DMS53 treated with DMSO at 0.1 percent for 48 hours (cell line): ENCODE measurements at regions not wholly inside any gene's neighbourhood (a gene's known extent, or its start where the extent isn't known, plus 50 kb on each side); places are given as distances from the start of the nearest gene placed in this dataset.

ENCODE experiments used
- DNase-seq: peaks from one replicate; lab custom pipeline; 2025; ENCODE audit not compliant: unreplicated experiment; lab: John Stamatoyannopoulos, UW

GRCh38 chr13:32960626-32961025 is 55.6 kb upstream of the KL start:
- DNase-seq, result no peak

DNA sequence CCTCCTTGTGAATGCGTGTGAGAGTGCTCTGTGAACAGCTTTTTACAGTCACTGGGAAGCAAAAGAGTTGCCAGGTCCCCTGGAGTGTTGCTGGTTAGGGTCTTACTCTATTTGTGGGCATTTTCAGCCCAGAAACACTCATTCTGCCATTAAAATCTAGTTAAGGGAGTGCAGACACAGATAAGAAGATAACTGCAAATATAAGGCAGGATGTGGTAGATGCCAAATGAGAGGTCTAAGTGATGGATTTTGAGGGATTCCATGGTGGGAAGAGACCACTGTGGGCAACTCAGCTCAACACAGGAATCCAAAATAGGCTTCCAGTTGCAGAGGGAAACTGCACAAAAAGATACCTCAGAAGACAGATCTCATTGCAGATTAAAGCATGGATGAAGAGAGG is 54.5 kb upstream of the KL start:
- no peak for DNase-seq

DNA sequence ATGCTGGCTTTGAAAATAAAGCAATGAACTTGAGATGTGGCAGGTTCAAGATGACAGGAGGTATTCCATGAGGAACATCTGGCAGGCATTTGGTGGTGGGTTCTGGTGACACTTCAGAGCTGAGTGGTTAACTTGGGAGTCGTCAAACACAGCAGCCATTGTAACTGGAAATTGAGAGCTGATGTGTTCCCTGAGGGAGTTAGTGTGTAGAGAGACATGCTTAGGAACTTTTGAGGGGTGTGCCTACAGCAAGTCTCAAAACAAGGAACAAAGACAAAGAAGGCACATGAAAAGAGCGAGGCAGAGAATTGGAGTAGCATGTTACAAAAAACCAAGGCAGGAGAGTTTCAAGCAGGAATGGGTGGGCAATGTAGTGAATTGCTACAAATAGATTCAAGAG is 53.9 kb upstream of the KL start:
- DNase-seq, result no peak

- no peak for DNase-seq
Observed at GRCh38 chr13:32964987-32965386, 51.2 kb upstream of the KL start.
